Suprapubic skin (tissue), 4 donors: ENCODE measurements at regions not wholly inside any gene's neighbourhood (a gene's known extent, or its start where the extent isn't known, plus 50 kb on each side); places are given as distances from the start of the nearest gene placed in this dataset.

Experiments
- DNase-seq, 2 donors: peaks; one replicate each; pipeline ENCODE4 v3.0.0-alpha.2; 2019; ENCODE audit warnings: low spot score in 2 of 2
- H3K27ac ChIP-seq: fragments of 200-600 bp; sonication (generic); one replicate; pipeline ENCODE4 v1.5.1; 2019
- H3K27me3 ChIP-seq: fragments of 200-600 bp; sonication (generic); one replicate; pipeline ENCODE4 v1.5.1; 2019
- H3K36me3 ChIP-seq: fragments of 200-600 bp; sonication (generic); one replicate; pipeline ENCODE4 v1.5.1; 2019
- H3K4me1 ChIP-seq: fragments of 200-600 bp; sonication (generic); one replicate; pipeline ENCODE4 v1.5.1; 2019
- H3K4me3 ChIP-seq: fragments of 200-600 bp; sonication (generic); one replicate; pipeline ENCODE4 v1.5.1; 2019; ENCODE audit warnings: mild to moderate bottlenecking
- H3K9me3 ChIP-seq: fragments of 200-600 bp; sonication (generic); one replicate; pipeline ENCODE4 v1.5.1; 2019
- CTCF ChIP-seq, 2 donors: fragments of 200-600 bp in 1 of 2; fragments of 450-650 bp in 1 of 2; sonication (generic) in 1 of 2; IDR thresholded peaks; one replicate each; pipeline ENCODE4 v1.5.1; 2016 to 2019; ENCODE audit warnings: antibody characterized with exemption in 2 of 2, mild to moderate bottlenecking in 1 of 2, moderate library complexity in 1 of 2
- EP300 ChIP-seq: sonication (generic); formaldehyde crosslinking; IDR thresholded peaks from one replicate; pipeline ENCODE4 v1.6.1; 2017; ENCODE audit warnings: antibody characterized with exemption
- POLR2A ChIP-seq, 2 donors: fragments of 450-650 bp; IDR thresholded peaks; one replicate each; pipeline ENCODE4 v1.6.1; 2017; ENCODE audit warnings: antibody characterized with exemption in 2 of 2, mild to moderate bottlenecking in 2 of 2, moderate library complexity in 2 of 2
- POLR2AphosphoS5 ChIP-seq, 3 donors: sonication (generic); formaldehyde crosslinking; IDR thresholded peaks; one replicate each; pipeline ENCODE4 v1.6.1; 2017; ENCODE audit warnings: antibody characterized with exemption in 3 of 3
- WGBS: methylation state at CpG from one replicate; pipeline ENCODE4 v1.1.5; 2018; 5-methylcytosine and 5-hydroxymethylcytosine counted together

- H3K27me3 ChIP-seq = no peaks in the 10 kb centered on the region
- H3K4me3 ChIP-seq = no peak overlapping the region
- no peak overlapping the region for H3K27ac ChIP-seq
- WGBS = 73% methylated on average over 6 of the region's 6 CpGs
- H3K36me3 ChIP-seq = no peaks in the 10 kb centered on the region
- TF ChIP-seq POLR2A (IDR thresholded peaks at IDR 0.05) = no peak
- no peak for TF ChIP-seq CTCF (IDR thresholded peaks at IDR 0.05)
- TF ChIP-seq POLR2AphosphoS5 (IDR thresholded peaks at IDR 0.05) = no peak
- no peak for TF ChIP-seq EP300
- H3K9me3 ChIP-seq = no peaks in the 10 kb centered on the region
- DNase-seq = no peak
- no peaks in the 10 kb centered on the region for H3K4me1 ChIP-seq
These were observed 62.5 kb upstream of the TBX3 start for GRCh38 chr12:114746297-114747011.

- Histone ChIP-seq H3K27me3 (no peaks in the 10 kb centered on the region), H3K4me3 (no peak overlapping the region), H3K36me3 (no peaks in the 10 kb centered on the region), H3K4me1 (no peaks in the 10 kb centered on the region), H3K27ac (no peak overlapping the region), H3K9me3 (no peaks in the 10 kb centered on the region)
- TF ChIP-seq EP300 (no peak), CTCF (IDR thresholded peaks at IDR 0.05) (no peak), POLR2A (IDR thresholded peaks at IDR 0.05) (no peak), POLR2AphosphoS5 (IDR thresholded peaks at IDR 0.05) (no peak)
- WGBS = 62% methylated on average over 15 of the region's 15 CpGs
- no peak for DNase-seq
These were observed 60.7 kb upstream of the TBX3 start for GRCh38 chr12:114744691-114745090.

- H3K36me3 ChIP-seq = no peaks in the 10 kb centered on the region
- no peak for TF ChIP-seq EP300
- TF ChIP-seq CTCF (IDR thresholded peaks at IDR 0.05) = no peak
- no peak for TF ChIP-seq POLR2A (IDR thresholded peaks at IDR 0.05)
- TF ChIP-seq POLR2AphosphoS5 (IDR thresholded peaks at IDR 0.05) = no peak
- H3K27ac ChIP-seq = no peak overlapping the region
- no peaks in the 10 kb centered on the region for H3K4me1 ChIP-seq
- H3K27me3 ChIP-seq = no peaks in the 10 kb centered on the region
- WGBS = 94% methylated on average over 6 of the region's 6 CpGs
- H3K4me3 ChIP-seq = no peak overlapping the region
- no peak for DNase-seq
- H3K9me3 ChIP-seq = no peaks in the 10 kb centered on the region
These were observed 60.3 kb upstream of the TBX3 start for GRCh38 chr12:114744285-114744684.

DNA sequence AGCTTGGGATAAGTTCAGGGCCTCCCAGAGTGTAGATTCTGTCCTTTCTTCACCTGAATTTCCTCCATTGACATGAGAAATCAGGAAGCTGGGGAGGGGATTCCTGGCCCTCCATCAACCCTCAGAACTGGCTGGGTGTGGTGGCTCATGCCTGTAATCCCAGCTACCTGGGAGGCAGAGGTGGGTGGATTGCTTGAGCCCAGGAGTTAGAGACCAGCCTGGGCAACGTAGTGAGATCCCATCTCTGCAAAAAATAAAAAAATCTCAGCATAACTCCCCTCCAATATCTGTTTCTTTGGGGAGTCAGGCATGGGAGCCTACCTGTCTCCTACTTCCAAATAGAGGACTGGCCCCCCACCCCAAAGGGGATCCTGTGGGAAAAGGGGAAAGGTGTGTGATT, 59.8 kb upstream of the TBX3 start:
- DNase-seq = no peak
- Histone ChIP-seq H3K27me3 (no peaks in the 10 kb centered on the region), H3K4me3 (no peak overlapping the region), H3K4me1 (no peaks in the 10 kb centered on the region), H3K9me3 (no peaks in the 10 kb centered on the region), H3K27ac (no peak overlapping the region), H3K36me3 (no peaks in the 10 kb centered on the region)
- TF ChIP-seq POLR2A (IDR thresholded peaks at IDR 0.05) (no peak), CTCF (IDR thresholded peaks at IDR 0.05) (no peak), POLR2AphosphoS5 (IDR thresholded peaks at IDR 0.05) (no peak)
- 81% methylated on average over 1 of the region's 1 CpG for WGBS

- TF ChIP-seq EP300 = no peak
- no peak for TF ChIP-seq POLR2AphosphoS5 (IDR thresholded peaks at IDR 0.05)
- TF ChIP-seq CTCF (IDR thresholded peaks at IDR 0.05) = no peak
- no peak for TF ChIP-seq POLR2A (IDR thresholded peaks at IDR 0.05)
- Histone ChIP-seq H3K27me3 (no peaks in the 10 kb centered on the region), H3K36me3 (no peaks in the 10 kb centered on the region), H3K27ac (no peak overlapping the region), H3K4me3 (no peak overlapping the region), H3K9me3 (no peaks in the 10 kb centered on the region), H3K4me1 (no peaks in the 10 kb centered on the region)
- WGBS = 71% methylated on average over 4 of the region's 4 CpGs
- DNase-seq = no peak
These were observed 59.3 kb upstream of the TBX3 start for GRCh38 chr12:114743289-114743688.
